NB4 (cell line): ENCODE measurements at regions not wholly inside any gene's neighbourhood (a gene's known extent, or its start where the extent isn't known, plus 50 kb on each side); places are given as distances from the start of the nearest gene placed in this dataset.

ENCODE experiments used
- DNase-seq: peaks from one replicate; pipeline ENCODE4 v3.0.0; 2010; ENCODE audit warnings: low read depth
- H3K4me3 ChIP-seq: one replicate; pipeline ENCODE4 v1.5.1; 2011; ENCODE audit warnings: mild to moderate bottlenecking, low read depth, low read length, moderate library complexity
- MYC ChIP-seq: IDR thresholded peaks from 2 replicates; pipeline ENCODE4 v1.6.1; 2011; ENCODE audit warnings: low read depth, low read length
- POLR2A ChIP-seq: IDR thresholded peaks from 2 replicates; pipeline ENCODE4 v1.6.1; 2011; ENCODE audit warnings: mild to moderate bottlenecking; ENCODE audit not compliant: insufficient read length; ENCODE audit errors: extremely low read depth
- TF ChIP-seq, protein P1 (sequence below): IDR thresholded peaks from 2 replicates; pipeline ENCODE4 v1.6.1; 2011; ENCODE audit warnings: low read depth, low read length
- TF ChIP-seq, protein P2 (sequence below): IDR thresholded peaks from one replicate; pipeline ENCODE4 v1.5.1; 2012; ENCODE audit warnings: low read depth, low read length

DNA sequence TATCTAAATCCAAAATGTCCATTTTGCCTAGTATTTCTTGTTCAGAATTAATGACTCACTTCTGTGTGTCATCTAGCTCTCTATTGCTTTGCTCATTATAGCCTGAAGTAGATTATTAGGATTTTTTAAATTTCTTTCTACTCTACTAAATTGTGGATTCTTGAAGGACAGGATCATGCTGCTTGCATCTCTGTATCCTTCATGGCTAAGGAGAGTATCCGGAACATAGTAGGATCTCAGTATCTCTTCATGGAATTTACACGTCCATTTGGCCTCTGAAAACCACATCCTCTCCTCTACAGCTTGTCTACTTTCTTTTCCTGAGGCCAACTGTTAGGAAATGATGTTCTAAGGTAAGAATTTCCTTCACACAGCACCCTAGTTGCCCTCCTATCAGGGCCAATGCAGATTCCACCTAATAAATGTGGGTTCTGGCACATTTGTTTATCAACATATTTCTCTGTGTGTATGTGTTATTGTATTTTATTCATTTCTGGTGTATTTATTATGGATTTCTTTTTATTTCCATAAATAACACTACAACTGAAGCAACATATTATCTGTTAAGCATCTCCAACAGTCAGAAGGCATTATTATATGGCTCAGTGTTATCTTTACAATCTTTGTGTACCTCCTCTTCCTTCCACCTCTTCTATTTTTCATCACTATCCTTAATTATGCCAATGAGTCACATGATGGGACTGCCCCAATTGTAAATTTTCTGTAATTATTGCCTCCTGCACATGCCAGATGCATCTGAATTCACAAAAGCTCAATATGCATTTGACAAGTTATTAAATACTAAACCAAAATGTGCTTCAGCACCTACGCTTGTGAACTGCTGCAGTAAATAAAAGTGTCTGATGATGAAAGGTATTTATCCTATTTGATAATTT, 557.8 kb upstream of the TLE4 start:
- TF ChIP-seq MYC, result no peak
- TF ChIP-seq, protein P1, sequence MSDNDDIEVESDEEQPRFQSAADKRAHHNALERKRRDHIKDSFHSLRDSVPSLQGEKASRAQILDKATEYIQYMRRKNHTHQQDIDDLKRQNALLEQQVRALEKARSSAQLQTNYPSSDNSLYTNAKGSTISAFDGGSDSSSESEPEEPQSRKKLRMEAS, result no peak
- H3K4me3 ChIP-seq, result no peak overlapping the region
- no peak for DNase-seq

DNA sequence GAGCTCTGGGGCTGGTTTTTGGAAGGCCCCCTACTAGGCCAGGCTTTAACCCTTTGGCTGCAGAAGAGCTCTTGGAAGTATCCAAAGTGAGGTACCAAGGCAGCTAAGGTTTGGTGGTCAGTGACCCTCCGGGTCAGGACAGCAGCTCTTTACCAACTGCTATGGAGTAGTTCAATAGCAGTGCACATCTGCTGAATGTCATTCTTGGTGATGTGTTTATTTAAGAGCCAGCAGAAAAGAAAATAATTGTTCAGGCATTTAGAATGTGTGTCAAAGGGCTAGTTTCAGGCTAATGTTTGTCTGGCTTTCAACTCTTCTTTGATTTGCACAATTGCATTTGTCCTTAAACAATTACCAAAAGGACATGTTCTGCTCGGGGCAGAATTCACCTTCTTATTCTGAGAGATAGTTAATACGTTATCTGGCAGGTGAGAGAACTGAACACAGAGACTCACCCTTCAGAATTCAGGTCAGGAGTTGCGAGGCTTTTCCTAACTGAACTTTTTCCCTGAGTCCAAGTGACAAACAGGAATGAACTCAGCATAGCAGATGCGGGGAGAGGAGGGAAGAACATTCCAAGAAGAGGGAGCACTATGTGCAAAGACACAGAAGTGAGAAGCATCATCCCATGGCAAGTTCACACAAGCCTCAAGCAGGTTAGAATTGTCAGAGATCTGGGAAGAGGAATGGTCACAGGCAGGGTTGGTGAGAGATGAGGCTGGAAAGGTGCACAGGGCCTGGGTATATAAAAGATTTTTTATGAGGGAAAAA, 556.7 kb upstream of the TLE4 start:
- no peak for DNase-seq
- no peak overlapping the region for H3K4me3 ChIP-seq
- TF ChIP-seq, protein P2, sequence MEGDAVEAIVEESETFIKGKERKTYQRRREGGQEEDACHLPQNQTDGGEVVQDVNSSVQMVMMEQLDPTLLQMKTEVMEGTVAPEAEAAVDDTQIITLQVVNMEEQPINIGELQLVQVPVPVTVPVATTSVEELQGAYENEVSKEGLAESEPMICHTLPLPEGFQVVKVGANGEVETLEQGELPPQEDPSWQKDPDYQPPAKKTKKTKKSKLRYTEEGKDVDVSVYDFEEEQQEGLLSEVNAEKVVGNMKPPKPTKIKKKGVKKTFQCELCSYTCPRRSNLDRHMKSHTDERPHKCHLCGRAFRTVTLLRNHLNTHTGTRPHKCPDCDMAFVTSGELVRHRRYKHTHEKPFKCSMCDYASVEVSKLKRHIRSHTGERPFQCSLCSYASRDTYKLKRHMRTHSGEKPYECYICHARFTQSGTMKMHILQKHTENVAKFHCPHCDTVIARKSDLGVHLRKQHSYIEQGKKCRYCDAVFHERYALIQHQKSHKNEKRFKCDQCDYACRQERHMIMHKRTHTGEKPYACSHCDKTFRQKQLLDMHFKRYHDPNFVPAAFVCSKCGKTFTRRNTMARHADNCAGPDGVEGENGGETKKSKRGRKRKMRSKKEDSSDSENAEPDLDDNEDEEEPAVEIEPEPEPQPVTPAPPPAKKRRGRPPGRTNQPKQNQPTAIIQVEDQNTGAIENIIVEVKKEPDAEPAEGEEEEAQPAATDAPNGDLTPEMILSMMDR, result no peak
- TF ChIP-seq, protein P1, result no peak
- TF ChIP-seq POLR2A (no peak), MYC (no peak)

DNA sequence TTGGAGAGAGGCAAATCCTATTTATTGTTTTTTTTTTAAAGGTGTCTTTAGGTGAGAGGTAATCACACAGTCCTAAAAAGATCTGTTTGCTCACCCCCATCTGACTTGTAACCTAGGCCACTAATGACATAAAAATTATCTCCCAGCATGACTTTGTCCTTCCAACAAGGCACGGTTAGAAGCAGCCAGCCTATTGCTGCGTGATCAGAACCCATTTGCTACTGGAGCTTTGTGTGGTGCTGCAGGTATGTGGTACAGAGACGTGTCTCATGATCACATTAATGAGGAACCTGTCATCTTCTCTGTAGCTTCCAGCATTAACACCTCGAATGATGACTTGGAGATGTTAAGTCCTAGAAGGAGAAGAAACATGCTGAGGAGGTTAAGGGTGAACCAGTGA, 555.8 kb upstream of the TLE4 start:
- no peak overlapping the region for H3K4me3 ChIP-seq
- TF ChIP-seq, protein P2, result no peak
- TF ChIP-seq POLR2A (no peak), MYC (no peak)
- TF ChIP-seq, protein P1, result no peak
- no peak for DNase-seq

DNA sequence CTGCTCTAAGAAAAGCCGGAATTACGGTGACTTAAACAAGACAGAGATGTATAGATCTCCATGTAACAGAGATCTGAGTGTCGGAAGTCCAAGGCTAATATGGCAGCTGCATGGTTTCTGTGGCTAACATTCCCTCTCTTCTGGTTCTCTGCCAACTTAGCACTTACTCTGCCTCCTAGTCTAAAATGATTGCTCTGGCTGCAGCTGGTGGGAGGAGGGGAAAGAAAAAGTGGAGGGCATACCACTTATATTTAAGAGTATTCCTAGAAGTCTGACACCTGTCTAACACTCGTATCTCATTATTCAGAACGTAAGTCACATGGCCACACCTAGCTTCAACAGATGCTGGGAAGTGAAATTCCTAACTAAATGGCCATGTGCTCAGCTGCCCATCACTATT, 551.5 kb upstream of the TLE4 start:
- no peak for DNase-seq
- TF ChIP-seq, protein P1, result no peak
- TF ChIP-seq POLR2A, result no peak
- no peak overlapping the region for H3K4me3 ChIP-seq

DNA sequence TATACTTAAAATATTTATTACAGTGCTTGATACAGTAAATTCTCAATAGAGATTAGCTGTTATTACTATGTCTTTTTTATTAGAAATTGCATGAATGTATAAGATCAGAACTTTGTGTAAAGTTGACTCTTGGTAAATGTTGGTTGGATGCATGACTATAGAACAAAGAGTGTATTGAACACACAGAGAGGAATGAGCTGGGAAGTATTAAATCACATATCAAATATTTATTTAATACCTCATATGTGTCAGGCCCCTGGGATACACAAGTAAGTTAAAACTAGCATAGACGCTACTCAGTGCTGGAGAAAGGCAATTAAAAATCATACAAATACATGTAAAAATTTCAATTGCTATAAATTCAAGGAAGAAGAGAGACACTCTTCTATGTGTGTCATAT, 550.7 kb upstream of the TLE4 start:
- no peak for DNase-seq
- TF ChIP-seq, protein P2, result no peak
- TF ChIP-seq MYC (no peak), POLR2A (no peak)
- TF ChIP-seq, protein P1, result no peak
- no peak overlapping the region for H3K4me3 ChIP-seq

DNA sequence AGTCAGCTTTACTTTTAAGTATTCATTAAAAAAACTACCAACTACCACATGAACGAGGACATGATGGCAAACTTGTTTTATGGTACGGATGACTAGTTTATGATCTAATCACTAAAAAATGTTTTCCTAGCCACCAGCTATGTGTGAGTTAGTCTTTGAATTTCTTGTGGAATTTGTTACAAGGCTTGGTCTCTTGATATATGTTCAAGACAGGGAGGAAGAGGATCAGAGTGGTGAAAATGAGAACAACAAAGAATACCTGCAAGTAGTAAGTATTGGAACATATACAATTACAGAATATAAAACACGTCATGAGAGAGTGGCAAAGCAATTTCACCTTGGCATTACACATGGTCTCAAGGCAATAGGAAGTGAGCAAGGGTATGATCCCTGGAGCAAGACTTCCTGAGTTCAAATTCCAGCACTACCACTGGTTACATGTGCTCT, 548.6 kb upstream of the TLE4 start:
- no peak for DNase-seq
- TF ChIP-seq, protein P1, result no peak
- TF ChIP-seq, protein P2, result no peak
- TF ChIP-seq POLR2A, result no peak
- TF ChIP-seq MYC, result no peak
- no peak overlapping the region for H3K4me3 ChIP-seq
